RWPE2 (cell line): ENCODE measurements at regions not wholly inside any gene's neighbourhood (a gene's known extent, or its start where the extent isn't known, plus 50 kb on each side); places are given as distances from the start of the nearest gene placed in this dataset.

Experiments used
- ATAC-seq: fragments of 200-7000 bp; cut with Tn5 transposase; 3 replicates; pipeline ENCODE4 v1.9.1; 2021; ENCODE audit warnings: low read depth
- DNase-seq: peaks from one replicate; pipeline ENCODE4 v3.0.0-alpha.2; 2020; ENCODE audit warnings: low spot score
- H3K27ac ChIP-seq: fragments of 450-650 bp; 2 replicates; pipeline ENCODE4 v1.5.1; 2017; ENCODE audit warnings: mild to moderate bottlenecking; ENCODE audit not compliant: poor library complexity, severe bottlenecking
- H3K27me3 ChIP-seq: fragments of 250-450 bp; sonication (Bioruptor Pico); 2 replicates; pipeline ENCODE4 v1.5.1; 2021; ENCODE audit warnings: mild to moderate bottlenecking, moderate library complexity; ENCODE audit not compliant: insufficient read depth, poor library complexity, severe bottlenecking
- H3K36me3 ChIP-seq: fragments of 250-450 bp; sonication (Bioruptor Pico); 2 replicates; pipeline ENCODE4 v1.5.1; 2020; ENCODE audit warnings: low read depth, mild to moderate bottlenecking, moderate library complexity
- H3K4me1 ChIP-seq: fragments of 250-450 bp; sonication (Bioruptor Pico); 2 replicates; pipeline ENCODE4 v1.5.1; 2021; ENCODE audit warnings: mild to moderate bottlenecking, moderate library complexity; ENCODE audit not compliant: insufficient read depth, poor library complexity, severe bottlenecking
- H3K4me3 ChIP-seq: fragments of 250-450 bp; sonication (Bioruptor Pico); 2 replicates; pipeline ENCODE4 v1.5.1; 2021; ENCODE audit warnings: mild to moderate bottlenecking, moderate library complexity; ENCODE audit not compliant: severe bottlenecking
- H3K9me3 ChIP-seq: fragments of 250-450 bp; sonication (Bioruptor Pico); 2 replicates; pipeline ENCODE4 v1.5.1; 2021; ENCODE audit warnings: mild to moderate bottlenecking, moderate library complexity; ENCODE audit not compliant: severe bottlenecking
- TF ChIP-seq, protein P1 (sequence below): fragments of 450-650 bp; IDR thresholded peaks from one replicate; pipeline ENCODE4 v1.5.1; 2017; ENCODE audit warnings: mild to moderate bottlenecking, moderate library complexity; ENCODE audit not compliant: poor library complexity, severe bottlenecking

- H3K4me1 ChIP-seq = no peaks in the 10 kb centered on the region
- H3K27ac ChIP-seq = no peak overlapping the region
- H3K9me3 ChIP-seq = no peaks in the 10 kb centered on the region
- DNase-seq = no peak
- TF ChIP-seq, protein P1, sequence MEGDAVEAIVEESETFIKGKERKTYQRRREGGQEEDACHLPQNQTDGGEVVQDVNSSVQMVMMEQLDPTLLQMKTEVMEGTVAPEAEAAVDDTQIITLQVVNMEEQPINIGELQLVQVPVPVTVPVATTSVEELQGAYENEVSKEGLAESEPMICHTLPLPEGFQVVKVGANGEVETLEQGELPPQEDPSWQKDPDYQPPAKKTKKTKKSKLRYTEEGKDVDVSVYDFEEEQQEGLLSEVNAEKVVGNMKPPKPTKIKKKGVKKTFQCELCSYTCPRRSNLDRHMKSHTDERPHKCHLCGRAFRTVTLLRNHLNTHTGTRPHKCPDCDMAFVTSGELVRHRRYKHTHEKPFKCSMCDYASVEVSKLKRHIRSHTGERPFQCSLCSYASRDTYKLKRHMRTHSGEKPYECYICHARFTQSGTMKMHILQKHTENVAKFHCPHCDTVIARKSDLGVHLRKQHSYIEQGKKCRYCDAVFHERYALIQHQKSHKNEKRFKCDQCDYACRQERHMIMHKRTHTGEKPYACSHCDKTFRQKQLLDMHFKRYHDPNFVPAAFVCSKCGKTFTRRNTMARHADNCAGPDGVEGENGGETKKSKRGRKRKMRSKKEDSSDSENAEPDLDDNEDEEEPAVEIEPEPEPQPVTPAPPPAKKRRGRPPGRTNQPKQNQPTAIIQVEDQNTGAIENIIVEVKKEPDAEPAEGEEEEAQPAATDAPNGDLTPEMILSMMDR = no peak
- H3K36me3 ChIP-seq = no peaks in the 10 kb centered on the region
- no peak for ATAC-seq
- H3K27me3 ChIP-seq = no peaks in the 10 kb centered on the region
- H3K4me3 ChIP-seq = no peak overlapping the region
Measured at GRCh38 chr7:38051786-38052185, 126.3 kb upstream of the STARD3NL start.

GRCh38 chr7:38052786-38053185, 125.3 kb upstream of the STARD3NL start:
- Histone ChIP-seq H3K36me3 (no peaks in the 10 kb centered on the region), H3K4me3 (no peak overlapping the region), H3K4me1 (no peaks in the 10 kb centered on the region), H3K9me3 (no peaks in the 10 kb centered on the region), H3K27ac (no peak overlapping the region), H3K27me3 (no peaks in the 10 kb centered on the region)
- no peak for ATAC-seq
- no peak for DNase-seq
- TF ChIP-seq, protein P1 = no peak

- Histone ChIP-seq H3K4me3 (no peak overlapping the region), H3K27me3 (no peaks in the 10 kb centered on the region), H3K36me3 (no peaks in the 10 kb centered on the region), H3K4me1 (no peaks in the 10 kb centered on the region), H3K27ac (no peak overlapping the region), H3K9me3 (no peaks in the 10 kb centered on the region)
- TF ChIP-seq, protein P1 = no peak
- ATAC-seq (no peak), DNase-seq (no peak)
Measured at GRCh38 chr7:38054199-38054598, 123.8 kb upstream of the STARD3NL start.

- Histone ChIP-seq H3K4me3 (no peak overlapping the region), H3K4me1 (no peaks in the 10 kb centered on the region), H3K27ac (no peak overlapping the region), H3K36me3 (no peaks in the 10 kb centered on the region), H3K27me3 (no peaks in the 10 kb centered on the region), H3K9me3 (no peaks in the 10 kb centered on the region)
- DNase-seq (no peak), ATAC-seq (no peak)
- TF ChIP-seq, protein P1 = no peak
Measured at GRCh38 chr7:38057829-38058228, 120.2 kb upstream of the STARD3NL start.

DNA sequence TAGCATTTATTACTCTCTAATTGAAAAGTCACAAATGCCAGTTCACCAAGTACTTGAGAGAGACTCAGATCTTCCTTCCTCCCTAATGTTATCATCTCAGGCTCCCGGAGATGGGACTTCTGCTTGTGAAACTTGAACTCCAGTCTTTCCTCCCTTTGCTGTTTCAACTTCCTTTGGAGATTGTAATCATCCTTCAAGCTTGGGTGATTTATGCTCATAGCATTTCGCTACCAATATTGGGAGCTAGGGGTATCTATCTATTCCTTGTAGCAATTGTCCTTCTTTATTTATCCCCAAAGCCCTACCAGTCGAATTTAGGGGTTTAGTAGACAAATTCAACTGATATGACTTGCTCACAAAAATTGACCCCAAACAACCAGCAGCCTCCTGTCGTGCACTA, 117.9 kb upstream of the STARD3NL start:
- Histone ChIP-seq H3K4me1 (no peaks in the 10 kb centered on the region), H3K27me3 (no peaks in the 10 kb centered on the region), H3K9me3 (no peaks in the 10 kb centered on the region), H3K4me3 (no peak overlapping the region), H3K27ac (no peak overlapping the region), H3K36me3 (no peaks in the 10 kb centered on the region)
- TF ChIP-seq, protein P1 = no peak
- ATAC-seq (no peak), DNase-seq (no peak)
